ENCODE measurements at regions not wholly inside any gene's neighbourhood (a gene's known extent, or its start where the extent isn't known, plus 50 kb on each side); places are given as distances from the start of the nearest gene placed in this dataset.

GRCh38 chr1:79089946-79090345 is 83.4 kb upstream of the ADGRL4 start:
- no peak overlapping the region for H3K9ac ChIP-seq (ENCODE audit: low read length)
- H3K36me3 ChIP-seq (ENCODE audit: low read length), result no peaks in the 10 kb centered on the region
- no peaks in the 10 kb centered on the region for H4K20me1 ChIP-seq (ENCODE audit: low read depth, low read length)
- no peak overlapping the region for H3K27ac ChIP-seq (ENCODE audit: low read depth, low read length)
- H3K27me3 ChIP-seq (ENCODE audit: low read length), result no peaks in the 10 kb centered on the region
- no peak overlapping the region for H3K4me2 ChIP-seq (ENCODE audit: low read depth, low read length, poor library complexity, severe bottlenecking)
- no peak for TF ChIP-seq EZH2phosphoT487 (conservative IDR thresholded peaks at IDR 0.05; ENCODE audit: low read length)
- TF ChIP-seq CTCF (IDR thresholded peaks at IDR 0.05; ENCODE audit: insufficient read depth, low read length, poor library complexity, severe bottlenecking), result no peak
- no peaks in the 10 kb centered on the region for H3K9me2 ChIP-seq (replicated peaks; ENCODE audit: insufficient read depth, low read length)
- no peaks in the 10 kb centered on the region for H3K79me2 ChIP-seq (ENCODE audit: insufficient read depth, low read length)
- H3K9me3 ChIP-seq (ENCODE audit: insufficient read depth, low read length), result no peaks in the 10 kb centered on the region
- H3K4me3 ChIP-seq (ENCODE audit: insufficient read depth, low read length, poor library complexity, severe bottlenecking), result no peak overlapping the region
- no peak overlapping the region for H2AFZ ChIP-seq (ENCODE audit: low read depth, low read length, severe bottlenecking)
- H3F3A ChIP-seq (ENCODE audit: insufficient read depth), result no peaks in the 10 kb centered on the region

GRCh38 chr1:79082233-79082632 is 75.7 kb upstream of the ADGRL4 start:
- Histone ChIP-seq H3K9ac (ENCODE audit: low read length) (no peak overlapping the region), H3K27ac (ENCODE audit: low read depth, low read length) (no peak overlapping the region), H3K4me2 (ENCODE audit: low read depth, low read length, poor library complexity, severe bottlenecking) (no peak overlapping the region), H3K9me3 (ENCODE audit: insufficient read depth, low read length) (no peaks in the 10 kb centered on the region), H3K27me3 (ENCODE audit: low read length) (no peaks in the 10 kb centered on the region), H3K9me2 (replicated peaks; ENCODE audit: insufficient read depth, low read length) (no peaks in the 10 kb centered on the region), H2AFZ (ENCODE audit: low read depth, low read length, severe bottlenecking) (no peak overlapping the region), H4K20me1 (ENCODE audit: low read depth, low read length) (no peaks in the 10 kb centered on the region), H3K79me2 (ENCODE audit: insufficient read depth, low read length) (no peaks in the 10 kb centered on the region), H3K36me3 (ENCODE audit: low read length) (no peaks in the 10 kb centered on the region), H3F3A (ENCODE audit: insufficient read depth) (no peaks in the 10 kb centered on the region), H3K4me3 (ENCODE audit: insufficient read depth, low read length, poor library complexity, severe bottlenecking) (no peak overlapping the region)
- TF ChIP-seq EZH2phosphoT487 (conservative IDR thresholded peaks at IDR 0.05; ENCODE audit: low read length), result no peak

- H2AFZ ChIP-seq (ENCODE audit: low read depth, low read length, severe bottlenecking), result no peak overlapping the region
- no peak overlapping the region for H3K4me3 ChIP-seq (ENCODE audit: insufficient read depth, low read length, poor library complexity, severe bottlenecking)
- H3K27ac ChIP-seq (ENCODE audit: low read depth, low read length), result no peak overlapping the region
- H3K36me3 ChIP-seq (ENCODE audit: low read length), result no peaks in the 10 kb centered on the region
- no peak overlapping the region for H3K9ac ChIP-seq (ENCODE audit: low read length)
- H3K9me2 ChIP-seq (replicated peaks; ENCODE audit: insufficient read depth, low read length), result no peaks in the 10 kb centered on the region
- H4K20me1 ChIP-seq (ENCODE audit: low read depth, low read length), result no peaks in the 10 kb centered on the region
- TF ChIP-seq EZH2phosphoT487 (conservative IDR thresholded peaks at IDR 0.05; ENCODE audit: low read length) (no peak), CTCF (IDR thresholded peaks at IDR 0.05; ENCODE audit: insufficient read depth, low read length, poor library complexity, severe bottlenecking) (no peak)
- no peaks in the 10 kb centered on the region for H3K79me2 ChIP-seq (ENCODE audit: insufficient read depth, low read length)
- no peaks in the 10 kb centered on the region for H3K9me3 ChIP-seq (ENCODE audit: insufficient read depth, low read length)
- no peaks in the 10 kb centered on the region for H3F3A ChIP-seq (ENCODE audit: insufficient read depth)
- H3K27me3 ChIP-seq (ENCODE audit: low read length), result no peaks in the 10 kb centered on the region
- no peak overlapping the region for H3K4me2 ChIP-seq (ENCODE audit: low read depth, low read length, poor library complexity, severe bottlenecking)
Measured at GRCh38 chr1:79079770-79080169, 73.2 kb upstream of the ADGRL4 start.

- Histone ChIP-seq H2AFZ (ENCODE audit: low read depth, low read length, severe bottlenecking) (no peak overlapping the region), H3K4me3 (ENCODE audit: insufficient read depth, low read length, poor library complexity, severe bottlenecking) (no peak overlapping the region), H3K27me3 (ENCODE audit: low read length) (no peaks in the 10 kb centered on the region), H3K27ac (ENCODE audit: low read depth, low read length) (no peak overlapping the region), H3K9me2 (replicated peaks; ENCODE audit: insufficient read depth, low read length) (no peaks in the 10 kb centered on the region), H3K79me2 (ENCODE audit: insufficient read depth, low read length) (no peaks in the 10 kb centered on the region), H3K9me3 (ENCODE audit: insufficient read depth, low read length) (no peaks in the 10 kb centered on the region), H4K20me1 (ENCODE audit: low read depth, low read length) (no peaks in the 10 kb centered on the region), H3K9ac (ENCODE audit: low read length) (no peak overlapping the region), H3F3A (ENCODE audit: insufficient read depth) (no peaks in the 10 kb centered on the region), H3K4me2 (ENCODE audit: low read depth, low read length, poor library complexity, severe bottlenecking) (no peak overlapping the region), H3K36me3 (ENCODE audit: low read length) (no peaks in the 10 kb centered on the region)
- no peak for TF ChIP-seq CTCF (IDR thresholded peaks at IDR 0.05; ENCODE audit: insufficient read depth, low read length, poor library complexity, severe bottlenecking)
- TF ChIP-seq EZH2phosphoT487 (conservative IDR thresholded peaks at IDR 0.05; ENCODE audit: low read length), result no peak
Measured at GRCh38 chr1:79074975-79075374, 68.4 kb upstream of the ADGRL4 start.

Measured in SU-DHL-6 (cell line).